ENCODE measurements at regions not wholly inside any gene's neighbourhood (a gene's known extent, or its start where the extent isn't known, plus 50 kb on each side); places are given as distances from the start of the nearest gene placed in this dataset. TPM values are rescaled to one million over a fixed set of nuclear protein-coding genes. Genes with fewer than 3 reads are reported as not detected.

GRCh38 chr12:24008166-24008565, 58.7 kb upstream of the SOX5 start:
- Histone ChIP-seq H3K36me3 (ENCODE audit: control insufficient read depth, insufficient read depth, low read length) (no peaks in the 10 kb centered on the region), H3K27me3 (ENCODE audit: control insufficient read depth, insufficient read depth, low read length) (no peaks in the 10 kb centered on the region), H3K4me3 (ENCODE audit: low read depth, low read length) (no peak overlapping the region)
- ChIA-PET POLR2A (no interaction called here), CTCF (no interaction called here)
- TF ChIP-seq CTCF (IDR thresholded peaks at IDR 0.05; ENCODE audit: insufficient read depth, low read depth, low read length) = no peak
- no peak for DNase-seq (ENCODE audit: low read depth)

Small RNA genes in the stretch of these regions (small RNA-seq; reads per million reads assigned to genes)
- gene MIR920 (ENCODE audit: insufficient read length, low read depth, low replicate concordance) (not detected), gene RN7SL38P (ENCODE audit: insufficient read length, low read depth, low replicate concordance) (not detected)
